GM08714 (cell line): ENCODE measurements at regions not wholly inside any gene's neighbourhood (a gene's known extent, or its start where the extent isn't known, plus 50 kb on each side); places are given as distances from the start of the nearest gene placed in this dataset.

Source experiments
- H3K4me3 ChIP-seq: fragments of 200-500 bp; sonication (Bioruptor generic); 2 replicates; pipeline ENCODE4 v1.5.1; 2014; ENCODE audit warnings: mild to moderate bottlenecking, low read length, inconsistent platforms
- ZNF274 ChIP-seq: IDR thresholded peaks from 2 replicates; pipeline ENCODE4 v1.6.1; 2012; ENCODE audit warnings: mild to moderate bottlenecking, low read depth, low read length

- TF ChIP-seq ZNF274 = no peak
- H3K4me3 ChIP-seq = no peak overlapping the region
These were observed 878.7 kb upstream of the MAN1A1 start for GRCh38 chr6:120228297-120228696.

DNA sequence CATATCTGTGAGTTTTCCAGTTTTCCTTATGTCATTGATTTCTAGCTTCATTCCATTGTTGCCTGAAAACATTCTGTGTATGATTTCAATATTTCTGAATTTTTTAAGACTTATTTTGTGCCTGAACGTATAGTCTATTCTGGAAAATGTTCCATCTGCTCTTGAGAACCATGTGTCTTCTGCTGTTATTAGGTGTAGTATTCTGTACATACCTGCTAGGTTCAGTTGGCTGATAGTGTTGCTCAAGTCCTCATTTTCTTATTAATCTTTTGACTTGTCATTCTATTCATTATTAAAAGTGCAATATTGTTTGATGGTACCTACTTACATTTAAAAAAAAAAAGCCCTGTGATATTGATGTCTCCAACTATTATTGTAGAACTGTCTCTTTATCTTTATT is 869.8 kb upstream of the MAN1A1 start:
- TF ChIP-seq ZNF274 = no peak
- H3K4me3 ChIP-seq = no peak overlapping the region

GRCh38 chr6:120214088-120214499 is 864.5 kb upstream of the MAN1A1 start:
- TF ChIP-seq ZNF274 = no peak
- H3K4me3 ChIP-seq = no peak overlapping the region

GRCh38 chr6:120211955-120212792 is 862.6 kb upstream of the MAN1A1 start:
- H3K4me3 ChIP-seq = no peak overlapping the region
- TF ChIP-seq ZNF274 = no peak

GRCh38 chr6:120202878-120203277 is 853.3 kb upstream of the MAN1A1 start:
- TF ChIP-seq ZNF274 = no peak
- H3K4me3 ChIP-seq = no peak overlapping the region

DNA sequence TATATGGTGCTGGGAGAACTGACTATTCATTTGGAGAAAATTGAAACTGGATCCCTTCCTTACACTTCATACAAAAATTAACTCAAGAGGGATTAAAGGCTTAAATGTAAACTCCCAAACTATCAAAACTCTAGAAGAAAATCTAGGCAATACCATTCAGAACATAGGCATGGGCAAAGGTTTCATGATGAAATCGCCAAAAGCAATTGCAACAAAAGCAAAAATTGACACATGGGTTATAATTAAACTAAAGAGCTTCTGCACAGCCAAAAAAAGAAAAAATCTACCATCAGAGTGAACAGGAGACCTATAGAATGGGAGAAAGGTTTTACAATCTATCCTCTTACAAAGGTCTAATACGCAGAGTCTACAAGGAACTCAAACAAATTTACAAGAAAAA is 851.3 kb upstream of the MAN1A1 start:
- TF ChIP-seq ZNF274 = no peak
- H3K4me3 ChIP-seq = no peak overlapping the region

DNA sequence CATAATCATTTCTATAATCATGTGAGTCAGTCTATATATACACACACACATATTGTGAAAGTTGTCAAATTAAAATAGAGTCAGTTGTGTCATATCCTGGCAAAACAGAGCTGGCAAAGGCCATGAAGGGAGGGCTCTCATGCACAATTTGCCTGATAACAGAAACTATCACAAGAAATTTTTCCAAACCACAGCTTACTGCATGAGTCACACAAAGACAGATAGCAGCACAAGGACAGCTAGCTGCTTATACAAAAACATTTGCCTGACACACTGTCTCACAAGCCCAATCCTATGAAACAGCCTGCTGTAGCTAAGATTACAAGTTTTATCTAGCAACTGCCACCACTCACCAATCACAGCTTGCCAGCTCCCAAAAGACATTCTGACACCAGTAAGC is 848.5 kb upstream of the MAN1A1 start:
- TF ChIP-seq ZNF274 = no peak

DNA sequence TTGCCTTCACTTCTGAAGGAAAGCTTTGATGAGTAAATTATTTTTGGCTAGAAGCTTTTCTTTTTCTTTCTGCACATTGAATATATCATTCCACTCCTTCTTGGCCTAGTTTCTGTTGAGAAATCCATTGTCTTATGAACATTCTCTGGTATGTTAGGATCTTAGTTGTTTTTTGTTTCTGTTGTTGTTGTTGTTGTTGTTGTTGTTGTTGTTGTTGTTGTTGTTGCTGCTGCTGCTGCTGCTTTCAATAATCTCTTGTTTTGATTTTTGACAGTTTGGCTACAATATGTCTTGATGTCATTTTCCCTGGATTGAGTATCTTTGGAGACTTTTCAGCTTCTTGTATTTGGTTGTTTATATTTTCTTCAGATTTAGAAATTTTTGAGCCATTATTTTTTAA is 836.5 kb upstream of the MAN1A1 start:
- H3K4me3 ChIP-seq = no peak overlapping the region
- TF ChIP-seq ZNF274 = no peak

More for the DNA sequence above, 848.5 kb upstream of the MAN1A1 start:
- no peak overlapping the region for H3K4me3 ChIP-seq

DNA sequence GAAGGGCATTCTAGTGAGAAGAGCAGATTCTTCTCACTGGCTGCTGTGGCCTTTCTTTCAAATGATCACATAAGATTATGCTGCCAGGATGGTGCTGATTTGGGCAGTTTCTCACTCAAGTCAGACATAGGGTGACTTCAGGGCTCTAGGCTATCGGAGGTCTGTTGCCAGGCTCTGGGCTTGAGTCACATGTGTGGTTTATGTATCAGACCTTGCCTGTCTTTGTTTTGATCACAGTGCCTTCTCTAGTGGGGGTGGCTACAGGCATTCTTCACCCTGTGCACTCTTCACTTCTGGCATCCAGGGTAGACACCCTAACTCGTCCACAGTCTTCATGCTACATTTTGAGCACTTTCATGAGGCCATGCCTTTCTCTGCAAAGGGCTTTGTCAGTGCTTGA is 823.7 kb upstream of the MAN1A1 start:
- no peak overlapping the region for H3K4me3 ChIP-seq
- TF ChIP-seq ZNF274 = no peak

DNA sequence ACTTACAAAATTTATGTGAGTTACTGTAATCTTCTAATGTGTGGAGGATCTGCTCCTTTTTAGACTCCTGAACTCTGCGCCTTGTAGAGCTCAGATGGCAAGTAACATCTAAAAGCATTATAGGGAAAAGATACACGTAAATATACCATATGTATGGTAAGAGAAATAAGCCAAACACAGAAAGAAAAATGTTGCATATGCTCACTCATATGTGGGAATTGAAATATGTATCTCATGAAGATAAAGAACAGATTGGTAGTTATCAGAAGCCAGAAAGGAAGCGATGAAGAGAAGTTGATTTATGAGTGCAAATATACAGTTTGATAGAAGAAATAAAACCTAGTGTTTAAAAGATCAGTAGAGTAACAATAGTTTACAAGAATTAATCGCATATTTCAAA is 815.0 kb upstream of the MAN1A1 start:
- no peak overlapping the region for H3K4me3 ChIP-seq

DNA sequence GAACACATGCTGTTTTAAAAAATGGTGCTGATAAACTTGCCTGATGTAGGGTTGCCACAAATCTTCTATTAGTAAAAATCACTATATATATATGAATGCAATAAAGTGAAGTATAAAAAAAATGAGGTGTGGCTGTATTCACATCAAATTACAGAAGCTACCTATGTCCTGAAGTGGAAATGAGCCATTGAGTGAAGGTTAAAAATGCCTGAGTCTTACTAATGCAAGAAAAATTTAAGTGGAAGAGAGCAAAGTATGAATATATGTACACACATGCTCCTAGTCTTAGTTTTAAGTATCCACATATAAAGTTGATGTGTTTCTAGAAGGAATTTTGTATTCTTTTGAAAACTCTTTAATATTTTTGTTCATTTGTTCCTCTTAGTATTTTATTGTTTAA is 808.3 kb upstream of the MAN1A1 start:
- TF ChIP-seq ZNF274 = no peak
- H3K4me3 ChIP-seq = no peak overlapping the region

More for the DNA sequence above, 815.0 kb upstream of the MAN1A1 start:
- TF ChIP-seq ZNF274 = no peak

DNA sequence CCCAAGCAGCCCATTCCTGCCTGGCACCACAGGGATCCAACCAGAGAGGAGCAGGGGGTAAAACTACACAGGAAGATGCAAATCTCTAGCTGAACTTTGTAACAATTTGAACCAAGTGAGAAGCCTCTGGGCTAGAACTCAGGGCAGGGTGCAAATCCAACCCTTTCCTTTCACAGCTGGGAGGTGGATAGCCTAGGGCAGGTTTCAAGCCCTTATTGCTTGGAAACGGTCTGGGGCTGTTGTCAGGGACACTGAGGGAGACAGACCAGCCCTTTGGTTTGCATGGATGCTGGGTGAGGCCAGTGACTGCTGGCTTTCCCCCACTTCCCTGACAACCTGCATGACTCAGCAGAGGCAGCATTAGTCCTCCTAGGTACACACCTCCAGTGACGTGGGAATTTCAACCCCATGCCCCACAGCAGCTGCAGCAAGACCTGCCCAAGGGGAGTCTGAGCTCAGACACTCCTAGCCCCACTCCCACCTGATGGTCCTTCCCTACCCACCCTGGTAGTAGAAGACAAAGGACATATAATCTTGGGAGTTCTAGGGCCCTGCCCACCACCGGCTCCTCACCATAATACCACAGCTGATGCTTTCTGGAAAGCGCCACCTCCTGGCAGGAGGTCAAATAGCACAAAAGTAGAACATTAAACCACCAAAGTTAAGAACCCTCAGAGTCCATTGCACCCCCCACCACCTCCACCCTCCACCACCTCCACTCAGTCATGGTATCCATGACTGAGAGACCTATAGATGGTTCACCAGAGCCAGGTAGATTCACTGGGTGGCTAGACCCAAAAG is 797.7 kb upstream of the MAN1A1 start:
- H3K4me3 ChIP-seq = no peak overlapping the region
- TF ChIP-seq ZNF274 = no peak

- H3K4me3 ChIP-seq = no peak overlapping the region
- no peak for TF ChIP-seq ZNF274
These were observed 792.0 kb upstream of the MAN1A1 start for GRCh38 chr6:120141601-120142000.

GRCh38 chr6:120137492-120137891 is 787.9 kb upstream of the MAN1A1 start:
- no peak for TF ChIP-seq ZNF274

GRCh38 chr6:120129228-120129627 is 779.7 kb upstream of the MAN1A1 start:
- TF ChIP-seq ZNF274 = no peak
- H3K4me3 ChIP-seq = no peak overlapping the region

More at GRCh38 chr6:120137492-120137891, 787.9 kb upstream of the MAN1A1 start:
- H3K4me3 ChIP-seq = no peak overlapping the region
